ENCODE measurements at regions not wholly inside any gene's neighbourhood (a gene's known extent, or its start where the extent isn't known, plus 50 kb on each side); places are given as distances from the start of the nearest gene placed in this dataset.
"Not testable (repeated sequence)": the region's sequence is repeated elsewhere in the genome, so short reads cannot be mapped to it uniquely, and the experiment has no call there.

DNA sequence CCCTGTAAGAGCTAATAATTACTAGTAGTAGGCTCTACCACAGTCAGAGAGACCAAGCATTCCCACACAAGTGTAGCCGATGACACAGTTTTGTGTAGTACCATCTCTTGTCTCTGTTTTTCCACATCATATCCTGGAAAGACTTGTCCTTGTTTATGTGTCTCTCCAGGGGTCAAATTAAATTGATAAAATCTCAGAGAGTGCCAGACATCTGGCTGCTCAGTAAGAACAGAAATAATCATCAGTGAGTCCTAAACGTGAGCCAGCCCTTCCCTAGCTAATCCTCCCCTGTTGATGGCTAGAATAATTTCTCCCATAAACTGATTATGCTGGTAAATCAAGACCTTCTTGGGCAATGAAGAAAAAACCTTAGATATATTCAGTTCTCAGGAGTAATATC is 111.4 kb upstream of the GRAMD1B start (continued):
- TF ChIP-seq RAD21 (conservative IDR thresholded peaks at IDR 0.05 in 1 of 2, IDR thresholded peaks at IDR 0.05 in 1 of 2) (no peak), HES2 (IDR thresholded peaks at IDR 0.05) (no peak)

DNA sequence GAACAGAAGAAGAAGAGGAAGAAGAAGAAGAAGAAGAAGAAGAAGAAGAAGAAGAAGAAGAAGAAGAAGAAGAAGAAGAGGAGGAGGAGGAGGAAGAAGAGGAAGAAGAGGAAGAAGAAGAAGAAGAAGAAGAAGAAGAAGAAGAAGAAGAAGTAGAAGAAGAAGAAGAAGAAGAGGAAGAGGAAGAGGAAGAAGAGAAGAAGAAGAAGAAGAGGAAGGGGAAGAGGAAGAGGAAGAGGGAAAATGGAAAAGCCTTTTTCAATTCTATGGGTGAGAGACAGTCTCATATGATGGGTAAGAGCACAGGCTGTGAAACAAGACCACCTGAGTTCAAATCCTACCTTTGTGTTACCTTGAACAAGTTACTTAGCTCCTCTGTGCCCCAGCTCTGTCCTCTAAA is 111.9 kb upstream of the GRAMD1B start:
- ATAC-seq; H3K4me1 ChIP-seq; FAIRE-seq; DNase-seq (ENCODE audit: low read depth in 1 of 2, low spot score in 1 of 2); H3K4me3 ChIP-seq; POLR2A ChIA-PET; H3K27ac ChIP-seq; H3K9me3 ChIP-seq; H3K4me2 ChIP-seq: not testable (repeated sequence)
- CTCF ChIA-PET = interaction anchor here (0.8 to 1.8 kb wide), 4 partner anchors 9 to 89 kb away, joined by 3 to 7 read pairs (median 4); no protein-coding TSS in a partner anchor

- CTCF ChIA-PET = no interaction called here
- no peak overlapping the region for H3K27ac ChIP-seq
- TF ChIP-seq EP300 (IDR thresholded peaks at IDR 0.05) (no peak), NFE2L2 (conservative IDR thresholded peaks at IDR 0.05; ENCODE audit: low read length) (no peak), KDM1A (IDR thresholded peaks at IDR 0.05; ENCODE audit: low read depth) (no peak), PBX3 (IDR thresholded peaks at IDR 0.05) (no peak)
- no peaks in the 10 kb centered on the region for H3K4me1 ChIP-seq
- H3K4me2 ChIP-seq = no peak overlapping the region
- H3K4me3 ChIP-seq = no peak overlapping the region
- H3K9me3 ChIP-seq = no peaks in the 10 kb centered on the region
- no peak for DNase-seq (ENCODE audit: low read depth in 1 of 2, low spot score in 1 of 2)
- ATAC-seq = no peak
- POLR2A ChIA-PET = no interaction called here
- 78% methylated on average over 6 of the region's 6 CpGs for WGBS (ENCODE audit: missing lambda C conversion rate)
- no peak for FAIRE-seq
Observed at GRCh38 chr11:123316003-123316402, 114.1 kb upstream of the GRAMD1B start.

DNA sequence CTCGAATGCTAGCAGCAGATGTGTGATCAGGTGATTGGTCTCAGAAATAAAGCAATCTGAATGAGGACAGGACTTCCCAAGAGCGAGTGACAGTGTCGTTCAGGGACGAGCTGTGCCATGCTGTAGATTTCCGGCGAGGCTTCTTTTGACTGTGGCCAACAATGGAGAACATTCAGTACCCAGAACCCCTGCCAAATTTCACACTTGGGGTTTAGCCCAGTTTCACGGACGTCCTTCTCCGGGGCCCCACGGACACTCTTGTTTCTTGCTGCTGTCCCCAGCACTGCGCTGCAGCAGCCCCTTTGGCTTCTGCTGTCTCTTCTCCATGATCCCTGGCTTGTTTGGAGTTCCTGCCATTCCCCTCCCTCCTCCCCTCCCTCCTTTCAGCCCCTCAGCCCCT is 115.1 kb upstream of the GRAMD1B start:
- FAIRE-seq = no peak

More for the DNA sequence above, 115.1 kb upstream of the GRAMD1B start:
- Histone ChIP-seq H3K4me2 (no peak overlapping the region), H3K4me1 (no peaks in the 10 kb centered on the region), H3K9me3 (no peaks in the 10 kb centered on the region), H3K27ac (no peak overlapping the region), H3K4me3 (no peak overlapping the region)
- whole genome bisulfite sequencing (ENCODE audit: missing lambda C conversion rate) = 57% methylated on average over 11 of the region's 11 CpGs
- ATAC-seq (no peak), DNase-seq (ENCODE audit: low read depth in 1 of 2, low spot score in 1 of 2) (no peak)
- ChIA-PET CTCF (no interaction called here), POLR2A (no interaction called here)
- TF ChIP-seq RARB (CRISPR knock-in tag; IDR thresholded peaks at IDR 0.05) (no peak), RCOR1 (IDR thresholded peaks at IDR 0.05; ENCODE audit: low read depth, low read length) (no peak), MAX (IDR thresholded peaks at IDR 0.05) (no peak), FOSB (CRISPR knock-in tag; IDR thresholded peaks at IDR 0.05) (no peak), ESRRA (IDR thresholded peaks at IDR 0.05; ENCODE audit: borderline replicate concordance, low read length) (no peak), HDAC2 (IDR thresholded peaks at IDR 0.05) (no peak), ZSCAN20 (CRISPR knock-in tag; IDR thresholded peaks at IDR 0.05) (no peak), FOSL2 (IDR thresholded peaks at IDR 0.05) (no peak), FOSL2 (CRISPR knock-in tag; IDR thresholded peaks at IDR 0.05) (no peak), ZNF302 (CRISPR knock-in tag; IDR thresholded peaks at IDR 0.05) (no peak), SREBF2 (IDR thresholded peaks at IDR 0.05) (no peak), NR3C1 (IDR thresholded peaks at IDR 0.05) (no peak), HOXB13 (CRISPR knock-in tag; IDR thresholded peaks at IDR 0.05; ENCODE audit: low read depth) (no peak), GATA3 (IDR thresholded peaks at IDR 0.05; ENCODE audit: borderline replicate concordance) (no peak), JUN (IDR thresholded peaks at IDR 0.05) (no peak), ZFP36 (IDR thresholded peaks at IDR 0.05; ENCODE audit: borderline replicate concordance, partially characterized antibody) (no peak)
- TF ChIP-seq, protein P1, sequence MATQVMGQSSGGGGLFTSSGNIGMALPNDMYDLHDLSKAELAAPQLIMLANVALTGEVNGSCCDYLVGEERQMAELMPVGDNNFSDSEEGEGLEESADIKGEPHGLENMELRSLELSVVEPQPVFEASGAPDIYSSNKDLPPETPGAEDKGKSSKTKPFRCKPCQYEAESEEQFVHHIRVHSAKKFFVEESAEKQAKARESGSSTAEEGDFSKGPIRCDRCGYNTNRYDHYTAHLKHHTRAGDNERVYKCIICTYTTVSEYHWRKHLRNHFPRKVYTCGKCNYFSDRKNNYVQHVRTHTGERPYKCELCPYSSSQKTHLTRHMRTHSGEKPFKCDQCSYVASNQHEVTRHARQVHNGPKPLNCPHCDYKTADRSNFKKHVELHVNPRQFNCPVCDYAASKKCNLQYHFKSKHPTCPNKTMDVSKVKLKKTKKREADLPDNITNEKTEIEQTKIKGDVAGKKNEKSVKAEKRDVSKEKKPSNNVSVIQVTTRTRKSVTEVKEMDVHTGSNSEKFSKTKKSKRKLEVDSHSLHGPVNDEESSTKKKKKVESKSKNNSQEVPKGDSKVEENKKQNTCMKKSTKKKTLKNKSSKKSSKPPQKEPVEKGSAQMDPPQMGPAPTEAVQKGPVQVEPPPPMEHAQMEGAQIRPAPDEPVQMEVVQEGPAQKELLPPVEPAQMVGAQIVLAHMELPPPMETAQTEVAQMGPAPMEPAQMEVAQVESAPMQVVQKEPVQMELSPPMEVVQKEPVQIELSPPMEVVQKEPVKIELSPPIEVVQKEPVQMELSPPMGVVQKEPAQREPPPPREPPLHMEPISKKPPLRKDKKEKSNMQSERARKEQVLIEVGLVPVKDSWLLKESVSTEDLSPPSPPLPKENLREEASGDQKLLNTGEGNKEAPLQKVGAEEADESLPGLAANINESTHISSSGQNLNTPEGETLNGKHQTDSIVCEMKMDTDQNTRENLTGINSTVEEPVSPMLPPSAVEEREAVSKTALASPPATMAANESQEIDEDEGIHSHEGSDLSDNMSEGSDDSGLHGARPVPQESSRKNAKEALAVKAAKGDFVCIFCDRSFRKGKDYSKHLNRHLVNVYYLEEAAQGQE (IDR thresholded peaks at IDR 0.05) = no peak
- TF ChIP-seq, protein P2, sequence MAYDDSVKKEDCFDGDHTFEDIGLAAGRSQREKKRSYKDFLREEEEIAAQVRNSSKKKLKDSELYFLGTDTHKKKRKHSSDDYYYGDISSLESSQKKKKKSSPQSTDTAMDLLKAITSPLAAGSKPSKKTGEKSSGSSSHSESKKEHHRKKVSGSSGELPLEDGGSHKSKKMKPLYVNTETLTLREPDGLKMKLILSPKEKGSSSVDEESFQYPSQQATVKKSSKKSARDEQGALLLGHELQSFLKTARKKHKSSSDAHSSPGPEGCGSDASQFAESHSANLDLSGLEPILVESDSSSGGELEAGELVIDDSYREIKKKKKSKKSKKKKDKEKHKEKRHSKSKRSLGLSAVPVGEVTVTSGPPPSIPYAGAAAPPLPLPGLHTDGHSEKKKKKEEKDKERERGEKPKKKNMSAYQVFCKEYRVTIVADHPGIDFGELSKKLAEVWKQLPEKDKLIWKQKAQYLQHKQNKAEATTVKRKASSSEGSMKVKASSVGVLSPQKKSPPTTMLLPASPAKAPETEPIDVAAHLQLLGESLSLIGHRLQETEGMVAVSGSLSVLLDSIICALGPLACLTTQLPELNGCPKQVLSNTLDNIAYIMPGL (CRISPR knock-in tag; IDR thresholded peaks at IDR 0.05; ENCODE audit: borderline replicate concordance) = no peak
